HCT116 (cell line): ENCODE measurements at regions not wholly inside any gene's neighbourhood (a gene's known extent, or its start where the extent isn't known, plus 50 kb on each side); places are given as distances from the start of the nearest gene placed in this dataset.

Experiments used
- ATAC-seq: fragments of 200-7000 bp; cut with Tn5 transposase; 2 replicates; pipeline ENCODE4 v1.9.1; 2020; ENCODE audit warnings: mild to moderate bottlenecking, moderate library complexity
- BruUV-seq: library from RNA; stranded (reverse); fragments of 400-500 nt; replicated peaks from 2 replicates; lab custom pipeline; 2021; lab: Mats Ljungman, UMichigan
- CTCF ChIA-PET: fragments of 300-600 bp; sonication (Branson Sonifier 250); formaldehyde crosslinking; loops from one replicate; lab custom pipeline; 2021; ENCODE audit warnings: antibody characterized with exemption; lab: Charles Lee
- POLR2A ChIA-PET: fragments of 300-600, 350-600 bp; sonication (Branson Sonifier 250); formaldehyde crosslinking; loops from one replicate; lab custom pipeline; 2021; ENCODE audit warnings: antibody characterized with exemption; lab: Charles Lee
- RAD21 ChIA-PET, 2 experiments: fragments of 300-600 bp; sonication (Branson Sonifier 250); formaldehyde crosslinking; loops; one replicate each; lab custom pipeline; 2023; ENCODE audit warnings: low total read pairs in 2 of 2; ENCODE audit not compliant: uncharacterized antibody in 2 of 2, unreplicated experiment in 2 of 2, low non-redundant PET in 1 of 2; lab: Charles Lee
- DNase-seq: peaks from one replicate; pipeline ENCODE4 v3.0.0-alpha.2; 2010; ENCODE audit warnings: low read depth, low spot score
- H2AFZ ChIP-seq: fragments of 200-600 bp; shearing (Covaris generic), sonication (generic); 2 replicates; pipeline ENCODE4 v1.6.1; 2017; ENCODE audit warnings: low read depth, mixed run types, mixed read lengths, antibody characterized with exemption, low read length; ENCODE audit not compliant: poor library complexity, severe bottlenecking
- H3K27ac ChIP-seq: 2 replicates; pipeline ENCODE4 v1.5.1; 2012; ENCODE audit warnings: low read depth, low read length
- H3K27me3 ChIP-seq: fragments of 200-600 bp; sonication (generic); 2 replicates; pipeline ENCODE4 v1.6.1; 2016; ENCODE audit warnings: mixed run types, low read length, mixed read lengths; ENCODE audit not compliant: insufficient read depth
- H3K36me3 ChIP-seq, 2 experiments: fragments of 200-500 bp in 1 of 2; fragments of 200-600 bp in 1 of 2; sonication (Bioruptor generic) in 1 of 2; sonication (generic) in 1 of 2; 2 replicates each; pipeline versions ENCODE4 v1.5.1 to v1.6.1; 2014 to 2016; ENCODE audit warnings: low read length in 2 of 2, inconsistent platforms in 1 of 2, mixed read lengths in 1 of 2, mixed run types in 1 of 2; ENCODE audit not compliant: insufficient read depth in 2 of 2, control insufficient read depth in 1 of 2
- H3K4me1 ChIP-seq, 2 experiments: fragments of 200-600 bp in 1 of 2; sonication (generic) in 1 of 2; 2 replicates each; pipeline versions ENCODE4 v1.5.1 to v1.6.1; 2012 to 2017; ENCODE audit warnings: low read length in 2 of 2, inconsistent platforms in 1 of 2, mild to moderate bottlenecking in 1 of 2, mixed read lengths in 1 of 2, mixed run types in 1 of 2, moderate library complexity in 1 of 2; ENCODE audit not compliant: insufficient read depth in 2 of 2, control insufficient read depth in 1 of 2
- H3K4me2 ChIP-seq: fragments of 200-600 bp; sonication (generic); 2 replicates; pipeline ENCODE4 v1.6.1; 2017; ENCODE audit warnings: mixed run types, low read length, mixed read lengths
- H3K4me3 ChIP-seq, 2 experiments: fragments of 200-600 bp in 1 of 2; sonication (generic) in 1 of 2; replicated peaks in 1 of 2; 2 replicates each; pipeline ENCODE4 v1.5.1; 2011 to 2016; ENCODE audit warnings: low read length in 2 of 2, control low read depth in 1 of 2, low read depth in 1 of 2, mild to moderate bottlenecking in 1 of 2, mixed read lengths in 1 of 2, mixed run types in 1 of 2
- H3K79me2 ChIP-seq: fragments of 200-600 bp; sonication (generic); 2 replicates; pipeline ENCODE4 v1.6.1; 2017; ENCODE audit warnings: mild to moderate bottlenecking, mixed run types, low read length, moderate library complexity, mixed read lengths; ENCODE audit not compliant: insufficient read depth
- H3K9ac ChIP-seq: fragments of 200-600 bp; sonication (generic); 2 replicates; pipeline ENCODE4 v1.6.1; 2016; ENCODE audit warnings: low read length, mixed read lengths
- H3K9me2 ChIP-seq: fragments of 200-600 bp; sonication (generic), shearing (Covaris generic); 2 replicates; pipeline ENCODE4 v1.6.1; 2017; ENCODE audit warnings: mixed run types, mild to moderate bottlenecking, moderate library complexity; ENCODE audit not compliant: insufficient read depth
- H3K9me3 ChIP-seq, 2 experiments: fragments of 200-500 bp in 1 of 2; fragments of 200-600 bp in 1 of 2; sonication (Bioruptor generic) in 1 of 2; sonication (generic) in 1 of 2; 2 replicates each; pipeline ENCODE4 v1.6.1; 2014 to 2017; ENCODE audit warnings: low read length in 2 of 2, mixed read lengths in 2 of 2, inconsistent platforms in 1 of 2, low read depth in 1 of 2, mild to moderate bottlenecking in 1 of 2, mixed run types in 1 of 2, moderate library complexity in 1 of 2; ENCODE audit not compliant: control insufficient read depth in 1 of 2, insufficient read depth in 1 of 2
- H4K20me1 ChIP-seq: fragments of 200-600 bp; sonication (generic), shearing (Covaris generic); 2 replicates; pipeline ENCODE4 v1.6.1; 2017; ENCODE audit warnings: mixed run types, mild to moderate bottlenecking, moderate library complexity; ENCODE audit not compliant: insufficient read depth
- CEBPB ChIP-seq: IDR thresholded peaks from 2 replicates; pipeline ENCODE4 v1.6.1; 2012; ENCODE audit warnings: low read depth
- CTCF ChIP-seq, 3 experiments: fragments of 200-600 bp in 1 of 3; sonication (generic) in 1 of 3; IDR thresholded peaks in 2 of 3; conservative IDR thresholded peaks in 1 of 3; 2 replicates each; pipeline ENCODE4 v1.5.1; 2012 to 2017; ENCODE audit warnings: low read depth in 2 of 3, low read length in 2 of 3, antibody characterized with exemption in 1 of 3, borderline replicate concordance in 1 of 3, control low read depth in 1 of 3, mild to moderate bottlenecking in 1 of 3, mixed read lengths in 1 of 3, mixed run types in 1 of 3, moderate library complexity in 1 of 3; ENCODE audit not compliant: insufficient read depth in 1 of 3
- EGR1 ChIP-seq: IDR thresholded peaks from 2 replicates; pipeline ENCODE4 v1.6.1; 2012; ENCODE audit warnings: low read depth
- EZH2 ChIP-seq: fragments of 200-600 bp; sonication (generic); IDR thresholded peaks from 2 replicates; pipeline ENCODE4 v1.6.1; 2017; ENCODE audit warnings: antibody characterized with exemption, mixed run types
- EZH2phosphoT487 ChIP-seq: fragments of 200-600 bp; IDR thresholded peaks from 2 replicates; pipeline ENCODE4 v1.6.1; 2018; ENCODE audit warnings: antibody characterized with exemption, borderline replicate concordance
- JUND ChIP-seq: IDR thresholded peaks from 2 replicates; pipeline ENCODE4 v1.6.1; 2012
- MAX ChIP-seq: IDR thresholded peaks from 2 replicates; pipeline ENCODE4 v1.6.1; 2012
- POLR2A ChIP-seq: IDR thresholded peaks from 2 replicates; pipeline ENCODE4 v1.7.0; 2011; ENCODE audit warnings: borderline replicate concordance; ENCODE audit not compliant: insufficient read depth, insufficient read length; ENCODE audit errors: extremely low read depth
- RAD21 ChIP-seq: IDR thresholded peaks from 2 replicates; pipeline ENCODE4 v1.6.1; 2012; ENCODE audit warnings: low read depth, mild to moderate bottlenecking
- REST ChIP-seq: IDR thresholded peaks from 2 replicates; pipeline ENCODE4 v1.6.1; 2012; ENCODE audit warnings: low read depth
- SIN3A ChIP-seq: IDR thresholded peaks from 2 replicates; pipeline ENCODE4 v1.6.1; 2012; ENCODE audit warnings: low read depth
- SRF ChIP-seq: IDR thresholded peaks from 2 replicates; pipeline ENCODE4 v1.6.1; 2012; ENCODE audit warnings: low read depth
- TCF7L2 ChIP-seq: IDR thresholded peaks from 2 replicates; pipeline ENCODE4 v1.7.0; 2011; ENCODE audit warnings: borderline replicate concordance, inconsistent platforms; ENCODE audit not compliant: insufficient read depth, insufficient read length; ENCODE audit errors: extremely low read depth
- YY1 ChIP-seq: IDR thresholded peaks from 2 replicates; pipeline ENCODE4 v1.6.1; 2011; ENCODE audit warnings: low read length, low read depth, moderate library complexity, mild to moderate bottlenecking; ENCODE audit not compliant: insufficient replicate concordance; ENCODE audit errors: extremely low read depth
- ZFX ChIP-seq: fragments of 450-650 bp; IDR thresholded peaks from 2 replicates; pipeline ENCODE4 v1.6.1; 2017
- intact Hi-C: fragments of 100-400 bp; cut with micrococcal nuclease; formaldehyde crosslinking; loops from 2 replicates; pipeline ENCODE4 v1.10.0; 2022

GRCh38 chr15:56835718-56836171 lies 82.7 kb upstream of the TCF12 start:
- H3K4me1 ChIP-seq, result no peaks in the 10 kb centered on the region
- ChIA-PET RAD21 (no interaction called here), CTCF (interaction anchor here (1.0 to 1.3 kb wide), 2 partner anchors 14 to 34 kb away, joined by 3 to 4 read pairs; no protein-coding TSS in a partner anchor), POLR2A (no interaction called here)
- H3K4me3 ChIP-seq, result no peak overlapping the region
- DNase-seq (no peak), ATAC-seq (no peak)
- H3K27ac ChIP-seq, result no peak overlapping the region
- BruUV-seq, result no TSS peak
- H3K36me3 ChIP-seq, result no peaks in the 10 kb centered on the region
- no peak overlapping the region for H2AFZ ChIP-seq
- H3K9me3 ChIP-seq, result no peaks in the 10 kb centered on the region
- H3K9ac ChIP-seq, result no peak overlapping the region
- H3K79me2 ChIP-seq, result no peaks in the 10 kb centered on the region
- no peak for TF ChIP-seq RAD21
- no peak for TF ChIP-seq POLR2A
- TF ChIP-seq MAX, result no peak
- no peak for TF ChIP-seq EGR1
- no peak for TF ChIP-seq CEBPB
- no peak for TF ChIP-seq EZH2phosphoT487
- H4K20me1 ChIP-seq, result no peaks in the 10 kb centered on the region
- intact Hi-C loops, result no loop called here
- H3K27me3 ChIP-seq, result no peaks in the 10 kb centered on the region
- H3K4me2 ChIP-seq, result no peak overlapping the region
- H3K9me2 ChIP-seq, result no peaks in the 10 kb centered on the region

DNA sequence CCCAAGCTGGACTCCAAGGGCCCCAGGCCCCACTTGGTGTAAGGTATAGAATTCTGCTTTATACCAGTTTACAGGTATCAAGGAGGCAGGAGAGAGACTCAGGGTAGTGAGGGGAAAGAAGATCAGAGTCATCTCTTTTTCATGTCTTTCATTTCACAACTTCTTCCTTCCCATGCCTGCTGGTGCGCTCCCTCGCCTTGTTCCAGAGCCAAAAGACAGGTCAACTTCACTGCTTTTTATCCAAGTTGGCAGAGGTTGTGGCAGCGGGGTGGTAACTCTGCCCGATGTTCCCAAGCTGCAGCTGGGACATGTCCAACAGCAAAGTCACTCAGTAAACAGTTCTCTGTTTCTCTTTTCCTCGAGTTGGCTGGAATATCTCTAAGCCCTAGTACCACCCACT lies 86.3 kb upstream of the TCF12 start:
- Histone ChIP-seq H3K9me3 (no peaks in the 10 kb centered on the region), H2AFZ (no peak overlapping the region)
- CTCF ChIA-PET, result no interaction called here

More for the DNA sequence above, 86.3 kb upstream of the TCF12 start:
- no TSS peak for BruUV-seq
- H4K20me1 ChIP-seq, result no peaks in the 10 kb centered on the region
- TF ChIP-seq TCF7L2 (no peak), SIN3A (no peak), JUND (no peak), EZH2phosphoT487 (no peak), ZFX (no peak), RAD21 (no peak), YY1 (no peak), EZH2 (no peak), POLR2A (no peak), REST (no peak), CTCF (IDR thresholded peaks at IDR 0.05 in 2 of 3, conservative IDR thresholded peaks at IDR 0.05 in 1 of 3; ENCODE audit: borderline replicate concordance in 1 of 3, insufficient read depth in 1 of 3, low read depth in 2 of 3, low read length in 2 of 3) (no peak), SRF (no peak), CEBPB (no peak)
- DNase-seq, result no peak
- H3K4me2 ChIP-seq, result no peak overlapping the region
- no peaks in the 10 kb centered on the region for H3K9me2 ChIP-seq
- no peaks in the 10 kb centered on the region for H3K27me3 ChIP-seq
- H3K4me1 ChIP-seq, result no peaks in the 10 kb centered on the region
- no peaks in the 10 kb centered on the region for H3K36me3 ChIP-seq
- ChIA-PET RAD21 (no interaction called here), POLR2A (no interaction called here)
- ATAC-seq, result no peak
- no peak overlapping the region for H3K9ac ChIP-seq
- no peaks in the 10 kb centered on the region for H3K79me2 ChIP-seq
- intact Hi-C loops, result no loop called here
- no peak overlapping the region for H3K27ac ChIP-seq
- H3K4me3 ChIP-seq, result no peak overlapping the region
